ENCODE measurements at regions not wholly inside any gene's neighbourhood (a gene's known extent, or its start where the extent isn't known, plus 50 kb on each side); places are given as distances from the start of the nearest gene placed in this dataset.

- TF ChIP-seq CTCF (IDR thresholded peaks at IDR 0.05; ENCODE audit: poor library complexity): no peak
- no peak for TF ChIP-seq EZH2phosphoT487 (IDR thresholded peaks at IDR 0.05; ENCODE audit: low read depth, severe bottlenecking, unreplicated experiment)
Observed at GRCh38 chr13:107808389-107808788, 406.9 kb downstream of the LIG4 start.

Data from hepatocyte (in vitro differentiated cells).